ENCODE measurements at regions not wholly inside any gene's neighbourhood (a gene's known extent, or its start where the extent isn't known, plus 50 kb on each side); places are given as distances from the start of the nearest gene placed in this dataset.
"Not testable (repeated sequence)": the region's sequence is repeated elsewhere in the genome, so short reads cannot be mapped to it uniquely, and the experiment has no call there.

DNA sequence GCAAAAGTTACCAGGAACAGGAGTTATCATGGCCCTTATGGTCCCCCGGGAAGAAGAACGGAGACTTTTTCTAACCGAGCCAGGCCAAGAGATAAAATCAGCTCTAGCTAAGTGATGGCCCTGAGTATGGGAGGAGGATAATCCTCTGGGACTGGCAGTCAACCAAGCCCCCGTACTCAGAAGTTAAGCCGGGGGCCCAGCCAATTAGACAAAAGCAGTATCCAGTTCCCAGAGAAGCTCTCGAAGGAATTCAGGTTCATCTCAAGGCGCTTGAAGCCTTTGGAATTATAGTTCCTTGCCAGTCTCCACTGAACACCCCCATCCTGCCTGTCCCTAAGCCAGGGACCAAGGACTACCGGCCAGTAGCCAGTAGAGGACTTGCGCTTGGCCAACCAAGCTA, 365.3 kb upstream of the TCF4 start:
- DNase-seq (ENCODE audit: low spot score): no peak

- DNase-seq (ENCODE audit: low spot score): not testable (repeated sequence)
These were observed 363.7 kb upstream of the TCF4 start for GRCh38 chr18:55951738-55952137.

DNA sequence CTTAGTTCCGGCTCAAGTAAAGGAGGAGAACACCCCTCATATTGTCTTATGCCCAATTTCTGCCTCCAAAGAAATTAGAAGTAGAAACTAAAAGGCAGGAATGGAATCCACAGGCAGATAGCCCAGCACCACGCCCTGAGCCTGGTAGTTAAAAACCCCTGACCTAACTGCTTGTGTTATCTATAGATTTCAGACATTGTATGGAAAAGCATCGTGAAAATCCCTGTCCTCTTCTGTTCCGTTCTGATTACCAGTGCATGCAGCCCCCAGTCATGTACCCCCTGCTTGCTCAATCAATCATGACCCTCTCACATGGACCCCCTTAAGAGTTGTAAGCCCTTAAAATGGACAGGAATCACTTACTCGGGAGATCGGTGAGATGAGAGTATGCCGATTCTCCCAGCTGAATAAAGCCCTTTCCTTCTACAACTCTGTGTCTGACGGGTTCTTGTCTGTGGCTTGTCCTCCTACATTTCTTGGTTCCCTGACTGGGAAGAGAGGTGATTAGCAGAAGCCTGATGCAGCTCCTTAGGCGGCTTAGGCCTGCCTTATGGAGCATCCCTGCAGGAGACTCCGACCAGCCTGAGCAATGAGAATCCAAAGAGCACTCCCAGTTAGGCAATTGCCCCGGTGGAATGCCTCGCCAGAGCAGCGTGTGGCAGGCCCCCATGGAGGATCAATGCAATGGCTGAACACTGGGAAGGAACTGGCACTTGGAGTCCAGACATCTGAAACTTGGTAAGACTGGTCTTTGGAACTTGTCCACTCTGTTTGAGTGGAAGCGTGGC, 362.6 kb upstream of the TCF4 start:
- DNase-seq (ENCODE audit: low spot score): no peak

DNA sequence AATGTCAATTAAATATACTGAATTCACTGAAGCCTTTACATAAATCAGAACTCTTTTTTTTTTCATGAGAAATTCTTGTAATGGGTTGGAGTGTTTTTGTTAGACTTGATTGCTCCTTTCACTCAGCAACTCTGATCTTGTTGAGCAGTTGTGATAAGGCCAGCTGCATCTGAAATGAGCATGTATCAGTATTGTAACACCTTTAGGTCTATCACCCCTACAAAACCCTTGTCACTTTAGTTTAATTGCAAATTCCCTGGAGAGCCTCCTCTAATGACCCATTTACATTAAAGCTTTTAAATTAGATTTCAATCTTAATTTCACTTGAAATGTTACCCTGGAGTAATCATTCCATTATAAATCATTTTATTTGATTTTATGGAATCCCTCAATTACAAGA, 346.8 kb upstream of the TCF4 start:
- DNase-seq (ENCODE audit: low spot score): no peak

GRCh38 chr18:55932675-55933074, 344.7 kb upstream of the TCF4 start:
- no peak for DNase-seq (ENCODE audit: low spot score)

DNA sequence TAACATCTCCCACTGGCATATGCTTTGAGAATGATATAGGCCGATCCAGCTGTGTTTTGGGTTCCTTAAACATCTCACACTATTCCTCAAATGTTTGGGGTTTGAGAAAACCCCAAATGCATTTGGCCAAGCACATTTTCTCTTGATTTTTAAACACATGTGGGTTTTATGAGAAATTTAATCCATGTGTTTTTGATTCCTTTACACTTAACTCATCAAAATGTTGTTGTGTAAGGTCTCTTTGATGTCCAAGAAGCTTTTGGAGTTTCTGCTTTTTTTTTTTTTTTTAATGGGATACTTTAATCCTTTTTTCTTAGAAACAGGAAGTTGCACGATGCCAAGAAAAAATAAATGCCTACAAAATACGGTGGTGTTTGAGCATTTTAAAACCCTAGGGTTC, 339.8 kb upstream of the TCF4 start:
- peak; percentile 46 for DNase-seq (ENCODE audit: low spot score)

DNA sequence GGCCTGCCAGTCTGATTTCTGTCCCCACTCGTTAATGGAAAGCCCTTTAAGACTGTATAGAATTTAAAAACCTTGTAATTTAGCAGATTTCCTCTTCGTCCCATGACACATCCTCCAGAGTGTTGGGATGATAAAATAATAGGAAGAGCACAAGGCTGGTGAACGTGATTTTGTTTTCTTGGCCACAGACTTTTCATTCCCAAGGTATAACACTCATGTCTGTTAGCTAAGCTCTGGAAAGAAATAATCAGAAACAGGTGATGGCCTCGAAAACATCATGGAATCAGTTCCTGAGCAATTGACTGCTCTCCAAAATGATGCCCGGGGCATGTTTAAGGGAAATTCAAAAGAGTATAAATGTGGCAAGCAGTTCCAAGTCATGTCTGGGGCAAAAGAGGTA, 337.8 kb upstream of the TCF4 start:
- DNase-seq (ENCODE audit: low spot score): no peak

DNA sequence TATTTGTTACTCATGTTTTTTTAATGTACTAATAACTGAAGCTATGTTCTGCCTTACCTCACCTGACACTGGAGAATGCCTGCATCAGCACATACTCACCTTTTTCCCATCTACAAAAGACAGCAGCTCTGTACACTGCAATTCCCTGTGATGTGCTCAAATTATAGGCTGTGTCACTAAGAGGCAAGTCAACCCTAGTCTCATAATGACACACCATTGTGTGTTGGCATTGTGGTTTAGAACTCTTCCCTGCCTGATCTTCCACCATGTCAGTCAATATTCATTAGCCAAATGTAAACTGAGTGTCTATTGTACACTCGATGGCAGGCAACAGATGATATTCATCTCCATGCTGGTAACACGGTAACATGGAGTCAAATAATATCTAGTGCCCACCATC, 332.1 kb upstream of the TCF4 start:
- DNase-seq (ENCODE audit: low spot score): no peak

- DNase-seq (ENCODE audit: low spot score): peak; percentile 68
These were observed 330.5 kb upstream of the TCF4 start for GRCh38 chr18:55918444-55918843.

GRCh38 chr18:55912919-55913318, 324.9 kb upstream of the TCF4 start:
- DNase-seq (ENCODE audit: low spot score): no peak

DNA sequence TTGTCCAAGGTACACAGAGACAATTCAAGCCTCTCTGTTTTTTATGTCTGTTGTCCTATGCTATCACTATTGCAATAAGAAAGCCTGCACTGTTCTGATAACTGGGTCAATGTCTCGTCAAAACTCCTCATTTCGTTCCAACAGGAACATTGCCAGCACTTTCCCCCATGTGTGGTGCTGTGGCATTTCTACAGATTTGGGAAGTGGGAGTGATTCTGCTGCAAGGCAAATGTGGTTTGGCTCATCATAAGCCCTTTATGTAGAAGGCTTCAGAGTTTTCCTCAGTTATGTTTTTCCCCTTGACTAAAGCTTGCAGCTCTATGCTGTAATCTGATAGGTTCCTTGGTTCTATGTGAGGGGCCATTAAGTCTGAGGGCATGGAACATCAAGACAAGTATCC, 324.1 kb upstream of the TCF4 start:
- no peak for DNase-seq (ENCODE audit: low spot score)

- no peak for DNase-seq (ENCODE audit: low spot score)
These were observed 322.3 kb upstream of the TCF4 start for GRCh38 chr18:55910296-55910695.

- DNase-seq (ENCODE audit: low spot score): no peak
These were observed 320.9 kb upstream of the TCF4 start for GRCh38 chr18:55908901-55909366.

GRCh38 chr18:55907453-55908175, 319.6 kb upstream of the TCF4 start:
- DNase-seq (ENCODE audit: low spot score): peak; percentile 20

- no peak for DNase-seq (ENCODE audit: low spot score)
These were observed 318.5 kb upstream of the TCF4 start for GRCh38 chr18:55906536-55906935.

- DNase-seq (ENCODE audit: low spot score): no peak
These were observed 315.9 kb upstream of the TCF4 start for GRCh38 chr18:55903911-55904310.

DNA sequence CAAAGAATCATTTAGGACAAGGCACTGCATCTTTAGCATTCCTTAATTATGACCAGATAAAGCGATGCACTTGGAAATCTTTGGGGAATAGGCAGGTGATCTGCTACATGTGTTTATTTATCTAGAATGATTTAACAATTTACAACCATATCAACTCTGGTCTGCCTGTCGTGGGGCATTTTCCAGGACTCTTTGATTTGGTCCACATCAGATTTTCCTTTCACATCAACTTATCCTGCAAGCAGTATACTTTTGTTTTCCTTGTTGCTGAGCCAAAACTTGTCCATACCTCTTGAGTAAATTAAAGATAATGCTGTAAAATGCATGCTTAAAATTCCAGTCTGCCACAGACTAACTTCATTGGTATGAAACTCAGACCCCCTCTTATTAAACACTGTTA, 312.4 kb upstream of the TCF4 start:
- no peak for DNase-seq (ENCODE audit: low spot score)

DNA sequence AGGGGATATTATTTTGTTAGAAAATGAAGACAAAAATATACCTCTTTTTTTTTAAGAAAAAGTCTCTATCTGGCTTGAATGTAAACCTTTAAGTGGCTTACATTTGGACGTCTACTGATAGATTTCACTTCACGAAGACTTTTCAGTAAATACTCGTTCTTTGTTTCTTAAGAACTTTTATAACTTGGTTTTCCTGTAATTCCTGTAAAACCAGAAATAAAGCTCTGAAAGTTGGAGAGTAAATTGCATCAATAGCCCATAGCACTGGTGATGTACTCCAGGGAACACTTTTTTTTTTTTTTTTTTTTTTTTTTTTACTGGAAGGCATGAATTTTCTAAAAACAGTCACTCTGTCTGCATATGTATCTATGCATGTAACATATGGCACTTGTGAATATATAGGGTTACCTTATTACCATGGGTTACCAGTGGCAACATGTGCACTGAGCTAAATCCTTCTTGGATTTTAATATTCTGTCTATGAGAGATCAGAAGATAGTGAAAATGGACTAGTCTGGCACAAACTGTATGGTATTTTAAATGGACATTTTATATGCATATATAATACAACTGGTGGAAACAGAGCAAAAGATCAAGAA, 309.2 kb upstream of the TCF4 start:
- no peak for DNase-seq (ENCODE audit: low spot score)

- no peak for DNase-seq (ENCODE audit: low spot score)
These were observed 306.0 kb upstream of the TCF4 start for GRCh38 chr18:55893948-55894347.

- DNase-seq (ENCODE audit: low spot score): not testable (repeated sequence)
These were observed 305.1 kb upstream of the TCF4 start for GRCh38 chr18:55892862-55893813.

- no peak for DNase-seq (ENCODE audit: low spot score)
These were observed 298.9 kb upstream of the TCF4 start for GRCh38 chr18:55886886-55887285.

GRCh38 chr18:55884498-55884897, 296.5 kb upstream of the TCF4 start:
- DNase-seq (ENCODE audit: low spot score): no peak
